ENCODE measurements at regions not wholly inside any gene's neighbourhood (a gene's known extent, or its start where the extent isn't known, plus 50 kb on each side); places are given as distances from the start of the nearest gene placed in this dataset.

- TF ChIP-seq RAD21 (IDR thresholded peaks at IDR 0.05; ENCODE audit: low read depth) (no peak), YY1 (IDR thresholded peaks at IDR 0.05; ENCODE audit: low read depth) (no peak), ZBTB7A (IDR thresholded peaks at IDR 0.05; ENCODE audit: low read depth) (no peak), CEBPB (IDR thresholded peaks at IDR 0.05) (0 out of 2 replicates have a peak, but pooled peaks have one; percentile 11), EP300 (IDR thresholded peaks at IDR 0.05; ENCODE audit: borderline replicate concordance) (no peak)
These were observed 196.9 kb downstream of the BCL11B start for GRCh38 chr14:99075061-99075460.
